SK-N-SH treated with all-trans-retinoic acid at 6 μM for 48 hours (cell line): ENCODE measurements at regions not wholly inside any gene's neighbourhood (a gene's known extent, or its start where the extent isn't known, plus 50 kb on each side); places are given as distances from the start of the nearest gene placed in this dataset.

Source experiments
- ATAC-seq: fragments of 200-7000 bp; cut with Tn5 transposase; 3 replicates; pipeline ENCODE4 v1.9.1; 2020; ENCODE audit warnings: mild to moderate bottlenecking, moderate library complexity
- BACH2 ChIP-seq: fragments of 250-450 bp; sonication (Bioruptor Pico); IDR thresholded peaks from 2 replicates; pipeline ENCODE4 v1.9.0; 2021; ENCODE audit warnings: mild to moderate bottlenecking, borderline replicate concordance
- CREB5 ChIP-seq: fragments of 250-450 bp; sonication (Bioruptor Pico); IDR thresholded peaks from 2 replicates; pipeline ENCODE4 v1.5.1; 2020; ENCODE audit warnings: low read depth, mild to moderate bottlenecking, moderate library complexity
- ESRRG ChIP-seq: fragments of 250-450 bp; sonication (Bioruptor Pico); IDR thresholded peaks from 2 replicates; pipeline ENCODE4 v1.6.1; 2021; ENCODE audit warnings: mild to moderate bottlenecking
- GLIS3 ChIP-seq: fragments of 250-450 bp; sonication (Bioruptor Pico); IDR thresholded peaks from 2 replicates; pipeline ENCODE4 v1.5.0; 2020; ENCODE audit warnings: mild to moderate bottlenecking, moderate library complexity
- ISL1 ChIP-seq: fragments of 250-450 bp; sonication (Bioruptor Pico); IDR thresholded peaks from 2 replicates; pipeline ENCODE4 v2.1.2; 2022; ENCODE audit warnings: mild to moderate bottlenecking, moderate library complexity
- OSR1 ChIP-seq: fragments of 250-450 bp; sonication (Bioruptor Pico); IDR thresholded peaks from 2 replicates; pipeline ENCODE4 v1.8.0; 2022; ENCODE audit warnings: moderate library complexity, mild to moderate bottlenecking, inconsistent platforms
- PATZ1 ChIP-seq: fragments of 250-450 bp; sonication (Bioruptor Pico); IDR thresholded peaks from 2 replicates; pipeline ENCODE4 v1.8.0; 2020; ENCODE audit warnings: mild to moderate bottlenecking, moderate library complexity, borderline replicate concordance
- POU6F1 ChIP-seq: fragments of 250-450 bp; sonication (Bioruptor Pico); IDR thresholded peaks from 2 replicates; pipeline ENCODE4 v1.8.0; 2021; ENCODE audit warnings: low read depth, mild to moderate bottlenecking, moderate library complexity, borderline replicate concordance
- PPARA ChIP-seq: fragments of 250-450 bp; sonication (Bioruptor Pico); IDR thresholded peaks from 2 replicates; pipeline ENCODE4 v1.5.0; 2020; ENCODE audit warnings: mild to moderate bottlenecking, borderline replicate concordance
- RARB ChIP-seq: fragments of 250-450 bp; sonication (Bioruptor Pico); IDR thresholded peaks from 2 replicates; pipeline ENCODE4 v1.8.0; 2021; ENCODE audit warnings: mild to moderate bottlenecking, moderate library complexity
- SNAI2 ChIP-seq: fragments of 250-450 bp; sonication (Bioruptor Pico); IDR thresholded peaks from 2 replicates; pipeline ENCODE4 v1.5.0; 2020; ENCODE audit warnings: mild to moderate bottlenecking, moderate library complexity
- TSHZ2 ChIP-seq: fragments of 250-450 bp; sonication (Bioruptor Pico); IDR thresholded peaks from 2 replicates; pipeline ENCODE4 v1.5.0; 2020; ENCODE audit warnings: mild to moderate bottlenecking, moderate library complexity
- ZC3H10 ChIP-seq: fragments of 250-450 bp; sonication (Bioruptor Pico); IDR thresholded peaks from 2 replicates; pipeline ENCODE4 v1.5.1; 2021; ENCODE audit warnings: mild to moderate bottlenecking, moderate library complexity
- ZFP30 ChIP-seq: fragments of 450-650 bp; formaldehyde crosslinking; IDR thresholded peaks from 2 replicates; pipeline ENCODE4 v1.5.0; 2022; ENCODE audit warnings: mild to moderate bottlenecking, moderate library complexity
- ZNF565 ChIP-seq: fragments of 450-650 bp; formaldehyde crosslinking; conservative IDR thresholded peaks from 2 replicates; pipeline ENCODE4 v1.5.0; 2020; ENCODE audit warnings: low read depth, mild to moderate bottlenecking, moderate library complexity
- ZNF70 ChIP-seq: fragments of 450-650 bp; formaldehyde crosslinking; IDR thresholded peaks from 2 replicates; pipeline ENCODE4 v1.5.0; 2020; ENCODE audit warnings: mild to moderate bottlenecking, moderate library complexity
- ZNF8 ChIP-seq: fragments of 450-650 bp; formaldehyde crosslinking; IDR thresholded peaks from 2 replicates; pipeline ENCODE4 v1.5.0; 2020; ENCODE audit warnings: mild to moderate bottlenecking, moderate library complexity

DNA sequence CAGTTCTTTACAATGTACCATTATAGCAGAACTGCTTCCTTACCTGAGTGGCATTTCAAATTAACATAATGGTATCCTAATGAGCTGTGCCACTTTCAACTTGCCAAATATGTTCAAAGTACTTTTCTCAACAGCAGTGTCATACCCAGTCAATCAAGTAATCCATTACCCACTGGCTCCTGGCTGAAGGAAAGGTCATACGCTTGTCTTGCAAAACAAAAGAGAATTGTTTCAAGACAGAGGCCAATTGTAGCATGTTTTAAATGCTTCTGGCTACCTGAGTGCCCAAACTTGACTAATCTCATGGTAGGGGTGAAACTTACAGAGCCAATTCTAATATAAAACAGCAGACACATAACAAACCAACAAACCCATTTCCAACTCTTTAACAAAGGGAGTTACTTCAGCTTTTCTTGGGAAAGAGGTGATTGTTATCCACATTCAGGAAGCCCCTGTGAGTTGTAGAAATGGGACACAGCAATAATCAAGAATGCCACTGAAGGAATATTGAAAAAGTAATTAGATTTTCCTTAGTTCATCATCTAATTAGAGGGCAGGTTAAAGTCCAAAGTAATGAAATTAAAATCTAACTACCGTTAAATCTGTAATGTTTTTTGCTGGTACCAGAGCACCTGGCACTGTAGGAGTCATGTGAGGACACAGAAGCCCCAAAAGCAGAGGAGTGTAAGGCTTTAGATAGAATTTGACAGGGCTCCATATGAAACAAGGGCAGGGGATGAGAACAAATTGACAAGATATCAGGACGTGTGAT, 241.9 kb downstream of the RWDD3 start (continued):
- TF ChIP-seq PATZ1 (CRISPR knock-in tag) (no peak), ZNF565 (CRISPR knock-in tag) (no peak)

GRCh38 chr1:95496307-95496706, 262.3 kb downstream of the RWDD3 start:
- no peak for ATAC-seq
- TF ChIP-seq ESRRG (CRISPR knock-in tag) (no peak), ZNF70 (CRISPR knock-in tag) (no peak), OSR1 (CRISPR knock-in tag) (no peak), ZC3H10 (CRISPR knock-in tag) (no peak), ZNF8 (no peak)

DNA sequence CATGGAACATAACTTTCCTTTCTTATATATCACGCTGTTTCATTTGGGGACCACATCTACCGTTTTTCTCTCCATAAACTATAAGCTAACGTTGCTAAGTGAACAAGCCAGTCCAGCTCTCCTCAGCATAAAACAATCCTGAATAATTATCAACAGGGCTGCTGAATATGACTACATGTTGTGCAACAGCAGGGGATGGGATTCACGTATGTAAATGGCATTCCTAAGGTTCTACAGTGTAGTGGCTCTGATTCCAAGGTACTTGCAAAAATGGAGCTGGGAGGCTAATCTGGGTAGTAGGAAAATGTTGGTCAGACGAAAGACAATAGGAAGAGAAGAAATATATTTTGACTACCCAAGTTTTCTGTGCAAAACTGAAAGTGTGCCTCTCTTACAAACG, 262.8 kb downstream of the RWDD3 start:
- no peak for ATAC-seq
- TF ChIP-seq OSR1 (CRISPR knock-in tag) (no peak), ESRRG (CRISPR knock-in tag) (no peak), ZFP30 (CRISPR knock-in tag) (no peak), TSHZ2 (no peak), BACH2 (CRISPR knock-in tag) (no peak), ZNF565 (CRISPR knock-in tag) (no peak), RARB (no peak), CREB5 (no peak), PATZ1 (CRISPR knock-in tag) (no peak), PPARA (no peak), ZC3H10 (CRISPR knock-in tag) (no peak), SNAI2 (no peak), GLIS3 (CRISPR knock-in tag) (no peak)

GRCh38 chr1:95497566-95497965, 263.6 kb downstream of the RWDD3 start:
- no peak for ATAC-seq
- no peak for TF ChIP-seq ZFP30 (CRISPR knock-in tag)
- no peak for TF ChIP-seq BACH2 (CRISPR knock-in tag)
- TF ChIP-seq PPARA, result no peak
- TF ChIP-seq ISL1 (CRISPR knock-in tag), result no peak
- no peak for TF ChIP-seq ZC3H10 (CRISPR knock-in tag)
- no peak for TF ChIP-seq GLIS3 (CRISPR knock-in tag)
- no peak for TF ChIP-seq SNAI2
- no peak for TF ChIP-seq POU6F1 (CRISPR knock-in tag)
- TF ChIP-seq, all 23 proteins: peak for 0
